Inflammatory macrophage treated with lipopolysaccharide for 4 hours (primary cell): ENCODE measurements at regions not wholly inside any gene's neighbourhood (a gene's known extent, or its start where the extent isn't known, plus 50 kb on each side); places are given as distances from the start of the nearest gene placed in this dataset.
A peak's percentile ranks its signal among the peaks of the same experiment; 100 is the strongest.

ENCODE experiments used
- DNase-seq: peaks from one replicate; pipeline ENCODE4 v3.0.0-alpha.2; 2020

- no peak for DNase-seq
These were observed 984.2 kb downstream of the AMY1C start for GRCh38 chr1:104733866-104734265.

- no peak for DNase-seq
These were observed 996.2 kb downstream of the AMY1C start for GRCh38 chr1:104745875-104746274.

- no peak for DNase-seq
These were observed 997.3 kb downstream of the AMY1C start for GRCh38 chr1:104746994-104747393.

GRCh38 chr1:104760017-104760416, 1010.3 kb downstream of the AMY1C start:
- no peak for DNase-seq

GRCh38 chr1:104761961-104762570, 1012.4 kb downstream of the AMY1C start:
- no peak for DNase-seq

- peak; percentile 59 for DNase-seq
These were observed 1015.4 kb downstream of the AMY1C start for GRCh38 chr1:104765085-104765484.

- DNase-seq: no peak
These were observed 1018.8 kb downstream of the AMY1C start for GRCh38 chr1:104768466-104768865.

- peak; percentile 13 for DNase-seq
These were observed 1030.9 kb downstream of the AMY1C start for GRCh38 chr1:104780470-104781078.

- DNase-seq: no peak
These were observed 1036.0 kb downstream of the AMY1C start for GRCh38 chr1:104785575-104786187.

GRCh38 chr1:104787866-104788510, 1038.3 kb downstream of the AMY1C start:
- DNase-seq: no peak

GRCh38 chr1:104791030-104791429, 1041.3 kb downstream of the AMY1C start:
- no peak for DNase-seq

GRCh38 chr1:104794035-104794434, 1044.3 kb downstream of the AMY1C start:
- no peak for DNase-seq

- DNase-seq: no peak
These were observed 1046.2 kb downstream of the AMY1C start for GRCh38 chr1:104795931-104796330.

GRCh38 chr1:104797982-104798381, 1048.3 kb downstream of the AMY1C start:
- DNase-seq: no peak

- no peak for DNase-seq
These were observed 1051.6 kb downstream of the AMY1C start for GRCh38 chr1:104801344-104801743.

- no peak for DNase-seq
These were observed 1054.4 kb downstream of the AMY1C start for GRCh38 chr1:104804147-104804546.

- DNase-seq: no peak
These were observed 1057.9 kb downstream of the AMY1C start for GRCh38 chr1:104807590-104807989.

- DNase-seq: no peak
These were observed 1075.7 kb downstream of the AMY1C start for GRCh38 chr1:104825401-104825800.

GRCh38 chr1:104830534-104830933, 1080.8 kb downstream of the AMY1C start:
- DNase-seq: no peak

- DNase-seq: no peak
These were observed 1102.5 kb downstream of the AMY1C start for GRCh38 chr1:104852151-104852550.

GRCh38 chr1:104853276-104853675, 1103.6 kb downstream of the AMY1C start:
- no peak for DNase-seq

- DNase-seq: no peak
These were observed 1104.8 kb downstream of the AMY1C start for GRCh38 chr1:104854529-104854928.

GRCh38 chr1:104855550-104855949, 1105.9 kb downstream of the AMY1C start:
- DNase-seq: no peak

GRCh38 chr1:104856091-104856490, 1106.4 kb downstream of the AMY1C start:
- DNase-seq: no peak
